Kidney (tissue), 13 donors: ENCODE measurements at regions not wholly inside any gene's neighbourhood (a gene's known extent, or its start where the extent isn't known, plus 50 kb on each side); places are given as distances from the start of the nearest gene placed in this dataset.

Experiments used
- DNase-seq, 5 donors: peaks; one replicate each; pipeline ENCODE4 v3.0.0-alpha.2; 2013 to 2020
- FAIRE-seq: peaks from 2 replicates; lab custom pipeline; 2012; peaks lifted over from hg19 to GRCh38; lab: Jason Lieb, UNC
- H3K27ac ChIP-seq, 2 donors: one replicate each; pipeline ENCODE4 v1.7.0; 2013; ENCODE audit warnings: low read depth in 2 of 2, low read length in 2 of 2, inconsistent platforms in 1 of 2
- H3K27me3 ChIP-seq: one replicate; pipeline ENCODE4 v1.7.1; 2013; ENCODE audit warnings: low read length, inconsistent platforms; ENCODE audit not compliant: control insufficient read depth, insufficient read depth
- H3K36me3 ChIP-seq, 3 donors: one replicate each; pipeline versions ENCODE4 v1.7.0 to v1.7.1; 2013; ENCODE audit warnings: low read length in 3 of 3, control low read depth in 1 of 3, inconsistent platforms in 1 of 3; ENCODE audit not compliant: insufficient read depth in 3 of 3, control insufficient read depth in 2 of 3
- H3K4me1 ChIP-seq, 3 donors: one replicate each; pipeline versions ENCODE4 v1.7.0 to v1.7.1; 2013; ENCODE audit warnings: low read length in 3 of 3, inconsistent platforms in 1 of 3, low read depth in 1 of 3; ENCODE audit not compliant: control insufficient read depth in 2 of 3, insufficient read depth in 2 of 3
- H3K4me3 ChIP-seq, 3 donors: one replicate each; pipeline versions ENCODE4 v1.7.0 to v1.8.1; 2013; ENCODE audit warnings: low read length in 3 of 3, control low read depth in 1 of 3, inconsistent platforms in 1 of 3
- H3K9ac ChIP-seq, 3 donors: one replicate each; pipeline versions ENCODE4 v1.7.0 to v1.7.1; 2013; ENCODE audit warnings: low read length in 3 of 3, control low read depth in 1 of 3, inconsistent platforms in 1 of 3
- H3K9me3 ChIP-seq, 3 donors: one replicate each; pipeline versions ENCODE4 v1.7.0 to v1.7.1; 2013; ENCODE audit warnings: low read length in 3 of 3, control low read depth in 1 of 3, inconsistent platforms in 1 of 3; ENCODE audit not compliant: control insufficient read depth in 2 of 3, insufficient read depth in 1 of 3
- CTCF ChIP-seq: IDR thresholded peaks from 3 replicates; pipeline ENCODE4 v1.5.1; 2012; ENCODE audit warnings: mild to moderate bottlenecking, moderate library complexity, borderline replicate concordance; ENCODE audit not compliant: insufficient read depth; ENCODE audit errors: extremely low read depth
- intact Hi-C: fragments of 100-400 bp; cut with DNase I; formaldehyde crosslinking; loops from one replicate; pipeline ENCODE4 v1.11.1; 2022
- donor health status: control.
- donor health status: control.
- donor health status: control.
- donor health status: control.
- donor health status: control.
- donor health status: DM: yes; HTN: yes; CAD: no.
- donor health status: Normal renal cell carcinoma (clear cell type).

GRCh38 chr5:178780581-178781498 lies 50.4 kb upstream of the ZNF354A start:
- peak in 1 of 5 donors; percentile 23 for DNase-seq
- Histone ChIP-seq H3K4me1 (peaks cover 0 to 10% (median 0%) of the 10 kb centered on the region in 3 donors), H3K36me3 (no peaks in the 10 kb centered on the region), H3K27ac (no peak overlapping the region), H3K9ac (no peak overlapping the region), H3K4me3 (no peak overlapping the region), H3K9me3 (no peaks in the 10 kb centered on the region), H3K27me3 (no peaks in the 10 kb centered on the region)
- intact Hi-C loops, result no loop called here
- no peak for TF ChIP-seq CTCF
- no peak for FAIRE-seq
